ENCODE measurements at regions not wholly inside any gene's neighbourhood (a gene's known extent, or its start where the extent isn't known, plus 50 kb on each side); places are given as distances from the start of the nearest gene placed in this dataset.
"Not testable (repeated sequence)": the region's sequence is repeated elsewhere in the genome, so short reads cannot be mapped to it uniquely, and the experiment has no call there.

DNA sequence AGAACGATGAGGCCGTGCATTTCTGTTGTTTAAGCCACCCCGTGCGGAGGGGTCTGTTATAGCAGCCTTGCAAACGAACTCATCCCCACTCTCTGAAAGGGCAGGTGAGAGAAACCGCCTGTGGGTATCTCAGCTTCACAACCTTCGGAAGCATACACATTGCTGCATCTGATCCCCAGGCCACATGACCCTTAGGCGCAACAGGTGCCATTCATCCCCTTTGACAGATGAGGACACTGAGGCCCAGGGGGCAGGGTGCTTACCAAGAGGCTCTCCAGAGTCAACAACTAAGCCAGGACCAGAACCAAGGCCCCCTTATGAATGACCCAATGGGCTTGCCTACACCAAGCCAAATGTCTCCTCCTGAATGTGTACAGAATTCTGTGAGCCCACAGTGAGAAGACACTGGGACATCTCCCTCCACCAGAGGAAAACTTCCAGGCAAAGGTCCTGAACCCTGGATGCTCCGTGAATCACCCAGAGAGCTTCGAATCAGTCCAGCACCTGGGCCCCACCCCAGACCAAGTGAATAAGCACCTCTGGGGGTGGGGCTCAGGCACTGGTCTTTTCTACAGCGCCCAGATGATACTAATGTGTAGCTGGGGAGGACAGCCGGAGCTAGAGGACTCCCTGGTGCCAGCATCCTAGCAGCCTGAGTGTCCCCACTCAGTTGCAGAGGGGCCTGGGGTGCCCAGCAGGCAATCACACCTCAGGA lies 83.2 kb downstream of the BUD13 start:
- no peak for ATAC-seq (replicated peaks; ENCODE audit: extremely low read depth, poor library complexity, severe bottlenecking)
- Mint-ChIP-seq H3K27ac (ENCODE audit: low read depth) (no peak overlapping the region), H3K9me3 (no peaks in the 10 kb centered on the region), H3K4me3 (no peak overlapping the region), H3K4me1 (no peaks in the 10 kb centered on the region), H3K36me3 (ENCODE audit: insufficient read depth) (no peaks in the 10 kb centered on the region), H3K27me3 (peaks cover 12% of the 10 kb centered on the region)
- DNase-seq (ENCODE audit: low spot score in 2 of 2), result no peak

GRCh38 chr11:116688202-116688540 lies 84.6 kb downstream of the BUD13 start:
- no peaks in the 10 kb centered on the region for H3K4me1 Mint-ChIP-seq
- no peak overlapping the region for H3K27ac Mint-ChIP-seq (ENCODE audit: low read depth)
- H3K9me3 Mint-ChIP-seq, result no peaks in the 10 kb centered on the region
- ATAC-seq (replicated peaks; ENCODE audit: extremely low read depth, poor library complexity, severe bottlenecking) (no peak), DNase-seq (ENCODE audit: low spot score in 2 of 2) (no peak)
- H3K36me3 Mint-ChIP-seq (ENCODE audit: insufficient read depth), result no peaks in the 10 kb centered on the region
- H3K4me3 Mint-ChIP-seq, result no peak overlapping the region
- peaks cover 20% of the 10 kb centered on the region for H3K27me3 Mint-ChIP-seq

DNA sequence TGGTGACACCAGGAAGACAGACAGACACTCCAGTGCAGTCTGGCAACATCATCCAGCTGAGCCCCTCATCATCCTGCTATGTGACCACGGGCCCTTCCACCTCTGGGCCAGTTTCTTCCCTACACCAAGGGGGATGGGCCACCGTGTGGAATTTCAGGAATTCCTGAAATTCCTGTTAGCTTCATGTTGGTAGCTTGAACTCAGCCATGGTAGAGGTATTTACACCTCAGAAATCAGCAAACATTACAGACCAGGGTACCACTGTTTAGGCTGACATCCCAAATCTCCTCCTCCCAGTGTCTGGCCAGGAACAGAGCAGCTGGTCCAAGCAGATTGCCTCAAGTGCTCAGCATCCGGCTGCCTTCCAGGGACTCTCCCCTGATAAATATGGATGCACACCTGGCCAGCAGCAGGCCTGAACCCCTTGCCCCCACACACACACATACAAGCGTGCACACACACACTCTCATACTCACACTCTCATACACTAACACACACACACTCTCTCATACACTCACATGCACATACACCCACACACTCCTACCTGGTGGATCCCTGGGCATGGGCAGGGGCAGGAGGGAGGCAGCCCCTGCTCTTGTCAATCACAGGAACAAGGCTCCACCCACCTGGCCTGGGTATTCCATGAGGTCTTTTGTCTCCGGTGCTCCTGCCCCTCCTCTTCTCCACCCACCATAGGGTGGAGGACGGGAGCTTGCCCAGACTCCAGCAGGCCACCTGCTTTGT lies 85.2 kb downstream of the BUD13 start:
- DNase-seq (ENCODE audit: low spot score in 2 of 2) (no peak), ATAC-seq (replicated peaks; ENCODE audit: extremely low read depth, poor library complexity, severe bottlenecking) (no peak)
- Mint-ChIP-seq H3K27me3 (peaks cover 24% of the 10 kb centered on the region), H3K36me3 (ENCODE audit: insufficient read depth) (no peaks in the 10 kb centered on the region), H3K27ac (ENCODE audit: low read depth) (no peak overlapping the region), H3K4me1 (no peaks in the 10 kb centered on the region), H3K4me3 (no peak overlapping the region), H3K9me3 (no peaks in the 10 kb centered on the region)

GRCh38 chr11:116686866-116687265 lies 85.9 kb downstream of the BUD13 start:
- DNase-seq (ENCODE audit: low spot score in 2 of 2) (no peak), ATAC-seq (replicated peaks; ENCODE audit: extremely low read depth, poor library complexity, severe bottlenecking) (no peak)
- H3K4me1 Mint-ChIP-seq, result no peaks in the 10 kb centered on the region
- no peak overlapping the region for H3K4me3 Mint-ChIP-seq
- H3K36me3 Mint-ChIP-seq (ENCODE audit: insufficient read depth), result no peaks in the 10 kb centered on the region
- H3K9me3 Mint-ChIP-seq, result no peaks in the 10 kb centered on the region
- no peak overlapping the region for H3K27ac Mint-ChIP-seq (ENCODE audit: low read depth)
- H3K27me3 Mint-ChIP-seq, result peaks cover 24% of the 10 kb centered on the region

DNA sequence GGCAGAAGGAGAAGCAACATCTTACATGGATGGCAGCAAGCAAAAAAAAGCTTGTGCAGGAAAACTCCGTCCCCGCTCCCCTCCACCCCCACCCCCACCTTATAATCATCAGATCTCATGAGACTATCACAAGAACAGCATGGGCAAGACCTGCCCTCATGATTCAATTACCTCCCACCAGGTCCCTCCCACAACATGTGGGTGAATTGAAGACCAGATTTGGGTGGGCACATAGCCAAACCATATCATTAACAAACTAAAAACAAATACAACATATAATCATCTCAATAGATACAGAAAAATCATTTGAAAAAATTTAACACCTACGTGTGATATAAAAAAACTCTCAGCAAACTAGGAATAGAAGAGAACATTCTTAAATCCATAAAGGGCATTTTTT lies 88.8 kb downstream of the BUD13 start:
- H3K27me3 Mint-ChIP-seq, result peaks cover 38% of the 10 kb centered on the region

DNA sequence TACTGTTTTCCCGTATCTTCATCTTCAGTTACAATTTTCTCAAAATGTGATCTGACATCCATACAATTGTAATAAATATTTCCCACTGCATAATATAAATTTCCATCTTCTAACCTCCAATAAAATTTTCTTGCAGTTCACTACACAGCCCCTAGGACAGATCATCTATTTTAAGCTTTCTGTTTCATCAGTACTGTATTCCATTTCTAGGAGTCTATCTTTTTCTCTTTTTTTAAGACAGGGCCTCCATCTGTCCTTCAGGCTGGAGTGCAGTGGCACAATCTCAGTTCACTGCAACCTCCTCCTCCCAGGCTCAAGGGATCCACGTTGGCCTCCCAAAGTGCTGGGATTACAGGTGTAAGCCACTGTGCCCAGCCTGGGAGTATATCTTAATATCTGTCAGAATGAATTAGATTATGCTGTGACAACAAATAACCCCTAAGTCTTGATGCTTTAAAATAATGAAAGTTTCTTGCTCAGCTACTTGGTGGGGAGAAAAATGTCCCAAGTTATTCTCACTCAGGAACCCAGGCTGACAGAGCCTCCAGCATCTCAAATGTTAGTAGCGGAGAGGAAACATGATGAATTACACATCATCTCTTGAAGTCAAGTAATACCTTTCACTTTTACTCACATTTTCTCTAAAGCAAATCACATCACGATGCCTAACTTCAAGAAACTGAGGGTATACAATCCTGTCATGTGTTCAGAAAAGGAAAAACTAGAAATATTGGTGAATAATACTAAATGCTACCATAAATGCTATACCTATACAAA lies 92.2 kb downstream of the BUD13 start:
- ATAC-seq (replicated peaks; ENCODE audit: extremely low read depth, poor library complexity, severe bottlenecking), result no peak
- no peaks in the 10 kb centered on the region for H3K4me1 Mint-ChIP-seq

More for the DNA sequence above, 88.8 kb downstream of the BUD13 start:
- ATAC-seq (replicated peaks; ENCODE audit: extremely low read depth, poor library complexity, severe bottlenecking), result no peak
- Mint-ChIP-seq H3K4me3 (no peak overlapping the region), H3K36me3 (ENCODE audit: insufficient read depth) (no peaks in the 10 kb centered on the region), H3K4me1 (no peaks in the 10 kb centered on the region), H3K9me3 (no peaks in the 10 kb centered on the region), H3K27ac (ENCODE audit: low read depth) (no peak overlapping the region)
- DNase-seq (ENCODE audit: low spot score in 2 of 2), result no peak

GRCh38 chr11:116678887-116679286 lies 93.9 kb downstream of the BUD13 start:
- Mint-ChIP-seq H3K4me1 (no peaks in the 10 kb centered on the region), H3K27me3 (peaks cover 25% of the 10 kb centered on the region), H3K4me3 (no peak overlapping the region), H3K9me3 (peaks cover 11% of the 10 kb centered on the region), H3K27ac (ENCODE audit: low read depth) (no peak overlapping the region), H3K36me3 (ENCODE audit: insufficient read depth) (no peaks in the 10 kb centered on the region)
- DNase-seq (ENCODE audit: low spot score in 2 of 2) (no peak), ATAC-seq (replicated peaks; ENCODE audit: extremely low read depth, poor library complexity, severe bottlenecking) (no peak)

More for the DNA sequence above, 92.2 kb downstream of the BUD13 start:
- Mint-ChIP-seq H3K9me3 (peaks cover 6% of the 10 kb centered on the region), H3K4me3 (no peak overlapping the region), H3K27ac (ENCODE audit: low read depth) (no peak overlapping the region), H3K27me3 (peaks cover 33% of the 10 kb centered on the region), H3K36me3 (ENCODE audit: insufficient read depth) (no peaks in the 10 kb centered on the region)
- no peak for DNase-seq (ENCODE audit: low spot score in 2 of 2)

DNA sequence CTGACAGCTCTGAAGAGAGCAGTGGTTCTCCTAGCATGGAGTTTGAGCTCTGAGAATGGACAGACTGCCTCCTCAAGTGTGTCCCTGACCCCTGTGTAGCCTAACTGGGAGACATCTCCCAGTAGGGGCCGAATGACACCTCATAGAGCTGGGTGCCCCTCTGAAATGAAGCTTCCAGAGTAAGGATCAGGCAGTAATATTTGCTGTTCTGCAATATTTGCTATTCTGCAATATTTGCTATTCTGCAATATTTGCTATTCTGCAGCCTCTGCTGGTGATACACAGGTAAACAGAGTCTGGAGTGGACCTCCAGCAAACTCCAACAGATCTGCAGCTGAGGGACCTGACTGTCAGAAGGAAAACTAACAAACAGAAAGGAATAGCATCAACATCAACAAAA lies 105.5 kb downstream of the BUD13 start:
- H3K27me3 Mint-ChIP-seq, result peaks cover 89% of the 10 kb centered on the region

GRCh38 chr11:116666673-116667249 lies 106.0 kb downstream of the BUD13 start:
- H3K4me1 Mint-ChIP-seq; ATAC-seq (replicated peaks; ENCODE audit: extremely low read depth, poor library complexity, severe bottlenecking); H3K4me3 Mint-ChIP-seq; DNase-seq (ENCODE audit: low spot score in 2 of 2); H3K36me3 Mint-ChIP-seq (ENCODE audit: insufficient read depth); H3K27ac Mint-ChIP-seq (ENCODE audit: low read depth): not testable (repeated sequence)
- H3K27me3 Mint-ChIP-seq, result peaks cover 89% of the 10 kb centered on the region
- peaks cover 14% of the 10 kb centered on the region for H3K9me3 Mint-ChIP-seq

More for the DNA sequence above, 105.5 kb downstream of the BUD13 start:
- ATAC-seq (replicated peaks; ENCODE audit: extremely low read depth, poor library complexity, severe bottlenecking); DNase-seq (ENCODE audit: low spot score in 2 of 2); H3K4me1 Mint-ChIP-seq; H3K4me3 Mint-ChIP-seq; H3K36me3 Mint-ChIP-seq (ENCODE audit: insufficient read depth); H3K27ac Mint-ChIP-seq (ENCODE audit: low read depth): not testable (repeated sequence)
- peaks cover 14% of the 10 kb centered on the region for H3K9me3 Mint-ChIP-seq

- H3K4me3 Mint-ChIP-seq, result no peak overlapping the region
- ATAC-seq (replicated peaks; ENCODE audit: extremely low read depth, poor library complexity, severe bottlenecking) (no peak), DNase-seq (ENCODE audit: low spot score in 2 of 2) (no peak)
- no peak overlapping the region for H3K27ac Mint-ChIP-seq (ENCODE audit: low read depth)
- peaks cover 14% of the 10 kb centered on the region for H3K9me3 Mint-ChIP-seq
- H3K36me3 Mint-ChIP-seq (ENCODE audit: insufficient read depth), result no peaks in the 10 kb centered on the region
- no peaks in the 10 kb centered on the region for H3K4me1 Mint-ChIP-seq
- peaks cover 89% of the 10 kb centered on the region for H3K27me3 Mint-ChIP-seq
These were observed 107.3 kb downstream of the BUD13 start for GRCh38 chr11:116665523-116665922.

- ATAC-seq (replicated peaks; ENCODE audit: extremely low read depth, poor library complexity, severe bottlenecking), result no peak
These were observed 111.7 kb downstream of the BUD13 start for GRCh38 chr11:116661056-116661455.

GRCh38 chr11:116660011-116660410 lies 112.8 kb downstream of the BUD13 start:
- H3K4me3 Mint-ChIP-seq, result no peak overlapping the region
- H3K9me3 Mint-ChIP-seq, result peaks cover under 1% of the 10 kb centered on the region
- ATAC-seq (replicated peaks; ENCODE audit: extremely low read depth, poor library complexity, severe bottlenecking), result no peak
- H3K27me3 Mint-ChIP-seq, result peaks cover 77% of the 10 kb centered on the region
- H3K27ac Mint-ChIP-seq (ENCODE audit: low read depth), result no peak overlapping the region
- DNase-seq (ENCODE audit: low spot score in 2 of 2), result no peak
- no peaks in the 10 kb centered on the region for H3K4me1 Mint-ChIP-seq
- no peaks in the 10 kb centered on the region for H3K36me3 Mint-ChIP-seq (ENCODE audit: insufficient read depth)

More at GRCh38 chr11:116661056-116661455, 111.7 kb downstream of the BUD13 start:
- no peak overlapping the region for H3K27ac Mint-ChIP-seq (ENCODE audit: low read depth)
- H3K36me3 Mint-ChIP-seq (ENCODE audit: insufficient read depth), result no peaks in the 10 kb centered on the region
- peaks cover 11% of the 10 kb centered on the region for H3K9me3 Mint-ChIP-seq
- H3K4me1 Mint-ChIP-seq, result no peaks in the 10 kb centered on the region
- no peak for DNase-seq (ENCODE audit: low spot score in 2 of 2)
- peaks cover 81% of the 10 kb centered on the region for H3K27me3 Mint-ChIP-seq
- no peak overlapping the region for H3K4me3 Mint-ChIP-seq

Data from central memory CD8-positive, alpha-beta T cell (primary cell).